ENCODE measurements at regions not wholly inside any gene's neighbourhood (a gene's known extent, or its start where the extent isn't known, plus 50 kb on each side); places are given as distances from the start of the nearest gene placed in this dataset.

GRCh38 chr21:28442085-28442484 lies 550.6 kb downstream of the LTN1 start:
- no peaks in the 10 kb centered on the region for H3K27me3 ChIP-seq (ENCODE audit: control insufficient read depth, extremely low read depth, insufficient read depth, low read length)
- FAIRE-seq (no peak), DNase-seq (ENCODE audit: low read depth, low spot score) (no peak)
- H3K9me3 ChIP-seq (ENCODE audit: control insufficient read depth, low read depth, low read length) = no peaks in the 10 kb centered on the region
- no peaks in the 10 kb centered on the region for H4K20me1 ChIP-seq (ENCODE audit: control insufficient read depth, extremely low read depth, insufficient read depth, low read length)
- H3K9me1 ChIP-seq (ENCODE audit: control insufficient read depth, extremely low read depth, insufficient read depth, low read length) = no peaks in the 10 kb centered on the region
- no peak overlapping the region for H3K27ac ChIP-seq (ENCODE audit: control insufficient read depth, insufficient read depth, low read length)
- no peak overlapping the region for H2AFZ ChIP-seq (ENCODE audit: control insufficient read depth, low read length)
- no peak for TF ChIP-seq CTCF (optimal IDR thresholded peaks at IDR 0.05 in 1 of 3, IDR thresholded peaks at IDR 0.05 in 1 of 3, conservative IDR thresholded peaks at IDR 0.05 in 1 of 3; ENCODE audit: extremely low read depth in 1 of 3, insufficient read depth in 2 of 3, low read length in 3 of 3)
- no peak for TF ChIP-seq EZH2 (IDR thresholded peaks at IDR 0.05; ENCODE audit: low read length)
- no peak overlapping the region for H3K9ac ChIP-seq (ENCODE audit: control insufficient read depth, extremely low read depth, insufficient read depth, low read length)
- no peak overlapping the region for H3K4me3 ChIP-seq (ENCODE audit: control insufficient read depth in 2 of 3, extremely low read depth in 1 of 3, insufficient read depth in 2 of 3, low read depth in 1 of 3, low read length in 3 of 3)
- H3K79me2 ChIP-seq (ENCODE audit: control insufficient read depth, insufficient read depth, low read length) = no peaks in the 10 kb centered on the region
- no peak overlapping the region for H3K4me2 ChIP-seq (ENCODE audit: control insufficient read depth, extremely low read depth, insufficient read depth, low read depth, low read length)
- dilution Hi-C loops (cut with MboI; ENCODE audit: extremely low pct_ligation_motif_present, low sequenced_read_pairs) = no loop called here
- no peaks in the 10 kb centered on the region for H3K36me3 ChIP-seq (ENCODE audit: control insufficient read depth in 2 of 2, extremely low read depth in 1 of 2, insufficient read depth in 2 of 2, low read length in 2 of 2)
- peaks cover 6% of the 10 kb centered on the region for H3K4me1 ChIP-seq (ENCODE audit: control insufficient read depth, extremely low read depth, insufficient read depth, low read length)

GRCh38 chr21:28439788-28440187 lies 552.9 kb downstream of the LTN1 start:
- Histone ChIP-seq H3K27me3 (ENCODE audit: control insufficient read depth, extremely low read depth, insufficient read depth, low read length) (no peaks in the 10 kb centered on the region), H3K9me3 (ENCODE audit: control insufficient read depth, low read depth, low read length) (no peaks in the 10 kb centered on the region), H3K4me1 (ENCODE audit: control insufficient read depth, extremely low read depth, insufficient read depth, low read length) (peaks cover 12% of the 10 kb centered on the region), H3K9ac (ENCODE audit: control insufficient read depth, extremely low read depth, insufficient read depth, low read length) (no peak overlapping the region), H3K9me1 (ENCODE audit: control insufficient read depth, extremely low read depth, insufficient read depth, low read length) (no peaks in the 10 kb centered on the region), H3K36me3 (ENCODE audit: control insufficient read depth in 2 of 2, extremely low read depth in 1 of 2, insufficient read depth in 2 of 2, low read length in 2 of 2) (no peaks in the 10 kb centered on the region), H3K79me2 (ENCODE audit: control insufficient read depth, insufficient read depth, low read length) (no peaks in the 10 kb centered on the region), H2AFZ (ENCODE audit: control insufficient read depth, low read length) (no peak overlapping the region), H3K4me3 (ENCODE audit: control insufficient read depth in 2 of 3, extremely low read depth in 1 of 3, insufficient read depth in 2 of 3, low read depth in 1 of 3, low read length in 3 of 3) (no peak overlapping the region), H4K20me1 (ENCODE audit: control insufficient read depth, extremely low read depth, insufficient read depth, low read length) (no peaks in the 10 kb centered on the region), H3K4me2 (ENCODE audit: control insufficient read depth, extremely low read depth, insufficient read depth, low read depth, low read length) (no peak overlapping the region), H3K27ac (ENCODE audit: control insufficient read depth, insufficient read depth, low read length) (no peak overlapping the region)
- DNase-seq (ENCODE audit: low read depth, low spot score) (no peak), FAIRE-seq (no peak)
- no peak for TF ChIP-seq CTCF (optimal IDR thresholded peaks at IDR 0.05 in 1 of 3, IDR thresholded peaks at IDR 0.05 in 1 of 3, conservative IDR thresholded peaks at IDR 0.05 in 1 of 3; ENCODE audit: extremely low read depth in 1 of 3, insufficient read depth in 2 of 3, low read length in 3 of 3)
- no peak for TF ChIP-seq EZH2 (IDR thresholded peaks at IDR 0.05; ENCODE audit: low read length)
- dilution Hi-C loops (cut with MboI; ENCODE audit: extremely low pct_ligation_motif_present, low sequenced_read_pairs) = no loop called here
